ENCODE measurements at regions not wholly inside any gene's neighbourhood (a gene's known extent, or its start where the extent isn't known, plus 50 kb on each side); places are given as distances from the start of the nearest gene placed in this dataset.

- DNase-seq (no peak), ATAC-seq (ENCODE audit: low FRiP score in 2 of 2) (no peak)
- no peaks in the 10 kb centered on the region for H3K9me3 ChIP-seq
- no peaks in the 10 kb centered on the region for H3K4me1 ChIP-seq
- no peak overlapping the region for H3K27ac ChIP-seq
- WGBS, 2 donors: 60 to 77% methylated on average over 6 of the region's 6 CpGs
- no peak overlapping the region for H3K4me3 ChIP-seq
- H3K36me3 ChIP-seq: no peaks in the 10 kb centered on the region
- TF ChIP-seq CTCF (IDR thresholded peaks at IDR 0.05): no peak
- no peak for TF ChIP-seq POLR2AphosphoS5 (IDR thresholded peaks at IDR 0.05)
- H3K27me3 ChIP-seq: no peaks in the 10 kb centered on the region
These were observed 194.2 kb upstream of the B3GAT1 start for GRCh38 chr11:134606251-134606650.

GRCh38 chr11:134604886-134605285 is 192.8 kb upstream of the B3GAT1 start:
- H3K36me3 ChIP-seq: no peaks in the 10 kb centered on the region
- DNase-seq: no peak
- 82 to 83% methylated on average over 3 of the region's 3 CpGs for WGBS, 2 donors
- H3K27ac ChIP-seq: no peak overlapping the region
- H3K4me3 ChIP-seq: no peak overlapping the region
- ATAC-seq (ENCODE audit: low FRiP score in 2 of 2): no peak
- no peaks in the 10 kb centered on the region for H3K9me3 ChIP-seq
- TF ChIP-seq CTCF (IDR thresholded peaks at IDR 0.05) (no peak), EP300 (IDR thresholded peaks at IDR 0.05) (no peak)
- no peaks in the 10 kb centered on the region for H3K4me1 ChIP-seq
- no peaks in the 10 kb centered on the region for H3K27me3 ChIP-seq

GRCh38 chr11:134599299-134599771 is 187.3 kb upstream of the B3GAT1 start:
- Histone ChIP-seq H3K27me3 (no peaks in the 10 kb centered on the region), H3K27ac (no peak overlapping the region), H3K36me3 (no peaks in the 10 kb centered on the region), H3K9me3 (no peaks in the 10 kb centered on the region), H3K4me3 (no peak overlapping the region), H3K4me1 (no peaks in the 10 kb centered on the region)
- ATAC-seq (ENCODE audit: low FRiP score in 2 of 2): no peak
- WGBS, 2 donors: 37 to 44% methylated on average over 6 of the region's 6 CpGs
- DNase-seq: no peak
- no peak for TF ChIP-seq POLR2AphosphoS5 (IDR thresholded peaks at IDR 0.05)
- no peak for TF ChIP-seq POLR2A (IDR thresholded peaks at IDR 0.05)
- TF ChIP-seq EP300 (IDR thresholded peaks at IDR 0.05): no peak

- TF ChIP-seq POLR2AphosphoS5 (IDR thresholded peaks at IDR 0.05): no peak
- TF ChIP-seq EP300 (IDR thresholded peaks at IDR 0.05): no peak
- no peak for TF ChIP-seq CTCF (IDR thresholded peaks at IDR 0.05)
- TF ChIP-seq POLR2A (IDR thresholded peaks at IDR 0.05): no peak
- H3K27ac ChIP-seq: no peak overlapping the region
These were observed 186.3 kb upstream of the B3GAT1 start for GRCh38 chr11:134598368-134598767.

GRCh38 chr11:134597452-134597851 is 185.4 kb upstream of the B3GAT1 start:
- no peaks in the 10 kb centered on the region for H3K27me3 ChIP-seq
- WGBS, 2 donors: 87 to 89% methylated on average over 4 to 8 of the region's 8 CpGs
- no peaks in the 10 kb centered on the region for H3K4me1 ChIP-seq
- no peak overlapping the region for H3K27ac ChIP-seq
- peak in 1 of 2 donors; percentile 12 for ATAC-seq (ENCODE audit: low FRiP score in 2 of 2)
- DNase-seq: no peak
- no peaks in the 10 kb centered on the region for H3K9me3 ChIP-seq
- TF ChIP-seq CTCF (IDR thresholded peaks at IDR 0.05) (no peak), EP300 (IDR thresholded peaks at IDR 0.05) (no peak), POLR2A (IDR thresholded peaks at IDR 0.05) (no peak), POLR2AphosphoS5 (IDR thresholded peaks at IDR 0.05) (no peak)
- no peak overlapping the region for H3K4me3 ChIP-seq
- no peaks in the 10 kb centered on the region for H3K36me3 ChIP-seq

More at GRCh38 chr11:134598368-134598767, 186.3 kb upstream of the B3GAT1 start:
- Histone ChIP-seq H3K4me1 (no peaks in the 10 kb centered on the region), H3K9me3 (no peaks in the 10 kb centered on the region), H3K36me3 (no peaks in the 10 kb centered on the region), H3K4me3 (no peak overlapping the region), H3K27me3 (no peaks in the 10 kb centered on the region)
- DNase-seq: no peak
- ATAC-seq (ENCODE audit: low FRiP score in 2 of 2): no peak
- WGBS, 2 donors: 62 to 67% methylated on average over 5 of the region's 5 CpGs
